NCI-H1092 treated with DMSO at 0.1 percent for 48 hours (cell line): ENCODE measurements at regions not wholly inside any gene's neighbourhood (a gene's known extent, or its start where the extent isn't known, plus 50 kb on each side); places are given as distances from the start of the nearest gene placed in this dataset.
"Not testable (repeated sequence)": the region's sequence is repeated elsewhere in the genome, so short reads cannot be mapped to it uniquely, and the experiment has no call there.

Experiments used
- DNase-seq: peaks from one replicate; lab custom pipeline; 2025; lab: John Stamatoyannopoulos, UW

- not testable (repeated sequence) for DNase-seq
Observed at GRCh38 chr2:242109819-242110218, 240.3 kb downstream of the RTP5 start.

- not testable (repeated sequence) for DNase-seq
Observed at GRCh38 chr2:242111954-242112353, 242.4 kb downstream of the RTP5 start.

GRCh38 chr2:242113492-242113891 is 244.0 kb downstream of the RTP5 start:
- not testable (repeated sequence) for DNase-seq

GRCh38 chr2:242116676-242117075 is 247.1 kb downstream of the RTP5 start:
- not testable (repeated sequence) for DNase-seq

GRCh38 chr2:242117305-242117704 is 247.8 kb downstream of the RTP5 start:
- DNase-seq: not testable (repeated sequence)

GRCh38 chr2:242119682-242120081 is 250.2 kb downstream of the RTP5 start:
- DNase-seq: not testable (repeated sequence)

GRCh38 chr2:242130682-242131081 is 261.2 kb downstream of the RTP5 start:
- not testable (repeated sequence) for DNase-seq

GRCh38 chr2:242159921-242160320 is 290.4 kb downstream of the RTP5 start:
- not testable (repeated sequence) for DNase-seq

- DNase-seq: not testable (repeated sequence)
Observed at GRCh38 chr2:242165115-242165514, 295.6 kb downstream of the RTP5 start.

GRCh38 chr2:242171290-242171689 is 301.8 kb downstream of the RTP5 start:
- DNase-seq: not testable (repeated sequence)
